A549 (cell line): ENCODE measurements at regions not wholly inside any gene's neighbourhood (a gene's known extent, or its start where the extent isn't known, plus 50 kb on each side); places are given as distances from the start of the nearest gene placed in this dataset.

Experiments
- CEBPB ChIP-seq, 2 experiments: fragments of >200 bp in 1 of 2; sonication (Bioruptor Twin) in 1 of 2; formaldehyde crosslinking in 1 of 2; IDR thresholded peaks; 2 replicates each; pipeline ENCODE4 v1.6.1; 2012 to 2016
- CTCF ChIP-seq: fragments of >200 bp; sonication (Bioruptor Twin); formaldehyde crosslinking; IDR thresholded peaks from 3 replicates; pipeline ENCODE4 v1.5.1; 2016
- HOXA7 ChIP-seq: fragments of 250-450 bp; sonication (Bioruptor Pico); IDR thresholded peaks from 2 replicates; pipeline ENCODE4 v1.5.0; 2020; ENCODE audit warnings: mild to moderate bottlenecking, moderate library complexity
- JUN ChIP-seq, 2 experiments: fragments of >200 bp; sonication (Bioruptor Twin); formaldehyde crosslinking; IDR thresholded peaks; 2 replicates in 1 of 2; 3 replicates in 1 of 2; pipeline ENCODE4 v1.6.1; 2016 to 2017
- POLR2A ChIP-seq: IDR thresholded peaks from 2 replicates; pipeline ENCODE4 v1.6.1; 2012; ENCODE audit warnings: mild to moderate bottlenecking, low read length
- RARB ChIP-seq: fragments of 250-450 bp; sonication (Bioruptor Pico); IDR thresholded peaks from 2 replicates; pipeline ENCODE4 v1.8.0; 2021; ENCODE audit warnings: mild to moderate bottlenecking, moderate library complexity
- REST ChIP-seq: fragments of 200-600 bp; sonication (generic); IDR thresholded peaks from 2 replicates; pipeline ENCODE4 v1.6.1; 2016; ENCODE audit warnings: antibody characterized with exemption, mild to moderate bottlenecking, moderate library complexity
- RNF2 ChIP-seq: fragments of 200-600 bp; sonication (generic); IDR thresholded peaks from 2 replicates; pipeline ENCODE4 v1.6.1; 2016; ENCODE audit warnings: low read depth, mild to moderate bottlenecking, antibody characterized with exemption, moderate library complexity, borderline replicate concordance
- SMC3 ChIP-seq: fragments of >200 bp; sonication (Bioruptor Twin); formaldehyde crosslinking; IDR thresholded peaks from 3 replicates; pipeline ENCODE4 v1.6.1; 2018; ENCODE audit warnings: inconsistent platforms

GRCh38 chrY:7288611-7289010, 377.1 kb upstream of the AMELY start:
- TF ChIP-seq RNF2 (no peak), CTCF (no peak), SMC3 (no peak), POLR2A (no peak), REST (no peak), HOXA7 (CRISPR knock-in tag) (no peak), JUN (IDR thresholded peaks at IDR 0.05) (no peak), CEBPB (IDR thresholded peaks at IDR 0.05) (no peak), RARB (CRISPR knock-in tag) (no peak)
